ES-I3 (cell line): ENCODE measurements at regions not wholly inside any gene's neighbourhood (a gene's known extent, or its start where the extent isn't known, plus 50 kb on each side); places are given as distances from the start of the nearest gene placed in this dataset.

Source experiments
- H3K36me3 ChIP-seq: 2 replicates; pipeline ENCODE4 v1.6.1; 2013; ENCODE audit warnings: mild to moderate bottlenecking, low read length, control low read depth, moderate library complexity; ENCODE audit not compliant: insufficient read depth
- H3K4me1 ChIP-seq: 2 replicates; pipeline ENCODE4 v1.6.1; 2013; ENCODE audit warnings: mild to moderate bottlenecking, control low read depth, low read length; ENCODE audit not compliant: insufficient read depth
- H3K9ac ChIP-seq: 2 replicates; pipeline ENCODE4 v1.6.1; 2013; ENCODE audit warnings: low read depth, mild to moderate bottlenecking, low read length, moderate library complexity
- H3K9me3 ChIP-seq: 2 replicates; pipeline ENCODE4 v1.6.1; 2013; ENCODE audit warnings: mild to moderate bottlenecking, low read length, moderate library complexity; ENCODE audit not compliant: control insufficient read depth, insufficient read depth

GRCh38 chr18:37663446-37663845, 97.8 kb upstream of the CELF4 start:
- Histone ChIP-seq H3K9me3 (no peaks in the 10 kb centered on the region), H3K4me1 (peaks cover 5% of the 10 kb centered on the region), H3K36me3 (no peaks in the 10 kb centered on the region), H3K9ac (no peak overlapping the region)

- peaks cover 5% of the 10 kb centered on the region for H3K4me1 ChIP-seq
- no peak overlapping the region for H3K9ac ChIP-seq
- H3K9me3 ChIP-seq = no peaks in the 10 kb centered on the region
- H3K36me3 ChIP-seq = no peaks in the 10 kb centered on the region
Measured at GRCh38 chr18:37662546-37663339, 97.1 kb upstream of the CELF4 start.

DNA sequence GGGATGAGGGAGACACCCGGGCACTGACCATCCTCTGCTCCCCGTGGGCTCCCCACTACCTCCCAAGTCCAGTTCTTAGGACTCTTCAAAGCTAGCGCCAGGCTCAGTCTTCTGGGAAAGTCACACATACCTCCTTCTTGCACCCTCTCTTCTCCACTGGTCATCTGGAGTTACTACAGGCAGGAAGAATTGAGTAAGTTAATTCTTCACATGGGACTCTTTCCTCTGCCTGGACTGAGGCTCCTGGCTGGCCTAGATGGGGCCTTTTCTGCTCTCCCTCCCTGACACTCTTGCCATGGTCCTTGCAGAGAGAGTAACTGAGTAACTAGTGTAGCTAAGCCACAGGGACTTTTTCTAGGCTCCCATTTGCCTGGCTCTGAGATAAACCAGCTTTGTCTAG, 96.5 kb upstream of the CELF4 start:
- no peak overlapping the region for H3K9ac ChIP-seq
- no peaks in the 10 kb centered on the region for H3K36me3 ChIP-seq
- H3K9me3 ChIP-seq = no peaks in the 10 kb centered on the region
- H3K4me1 ChIP-seq = peaks cover 5% of the 10 kb centered on the region

DNA sequence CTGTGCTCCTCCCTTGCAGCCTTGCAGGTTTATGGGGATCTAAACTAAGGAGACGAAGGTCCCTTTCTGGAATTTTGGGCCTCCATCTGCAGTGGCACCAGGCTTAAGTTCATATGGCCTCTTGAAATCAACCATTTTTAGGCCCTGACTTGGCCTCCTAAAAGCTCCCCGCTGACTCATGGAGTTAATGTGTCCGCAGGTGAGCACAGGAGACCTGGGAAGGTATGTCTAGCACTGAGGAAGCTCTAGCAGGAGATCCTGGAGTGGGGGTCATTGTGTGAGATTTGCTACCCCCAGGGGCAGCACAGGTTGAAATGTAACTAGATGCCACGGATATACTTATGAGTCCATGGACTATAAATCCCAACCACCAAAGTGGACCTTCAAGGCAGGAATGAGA, 95.9 kb upstream of the CELF4 start:
- Histone ChIP-seq H3K4me1 (peaks cover 5% of the 10 kb centered on the region), H3K9me3 (no peaks in the 10 kb centered on the region), H3K9ac (no peak overlapping the region), H3K36me3 (no peaks in the 10 kb centered on the region)

- H3K9ac ChIP-seq = no peak overlapping the region
- no peaks in the 10 kb centered on the region for H3K36me3 ChIP-seq
- peaks cover 5% of the 10 kb centered on the region for H3K4me1 ChIP-seq
- H3K9me3 ChIP-seq = no peaks in the 10 kb centered on the region
Measured at GRCh38 chr18:37661061-37661460, 95.5 kb upstream of the CELF4 start.

- Histone ChIP-seq H3K9me3 (no peaks in the 10 kb centered on the region), H3K9ac (no peak overlapping the region), H3K36me3 (no peaks in the 10 kb centered on the region), H3K4me1 (peaks cover 5% of the 10 kb centered on the region)
Measured at GRCh38 chr18:37660658-37661057, 95.1 kb upstream of the CELF4 start.

DNA sequence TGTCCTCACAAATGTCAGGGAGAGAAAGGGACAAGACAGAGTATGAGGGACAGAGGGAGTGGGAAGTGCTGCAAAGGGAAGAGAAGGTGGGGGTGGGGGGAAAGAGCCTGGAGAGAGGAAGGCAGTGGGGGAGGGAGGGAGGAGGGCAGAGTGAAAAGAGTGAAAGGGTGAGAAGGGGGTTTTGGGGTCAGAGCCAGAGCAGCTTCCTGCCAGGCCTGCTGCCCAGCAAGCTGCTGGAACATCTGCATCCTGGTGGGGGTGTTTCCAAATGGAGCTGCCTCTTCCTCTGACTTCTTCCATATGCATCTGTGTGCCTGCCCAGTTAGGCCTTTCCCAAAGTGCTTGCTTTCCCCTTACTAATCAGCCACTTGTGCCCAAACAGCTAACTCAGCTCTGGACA, 94.3 kb upstream of the CELF4 start:
- Histone ChIP-seq H3K9ac (no peak overlapping the region), H3K9me3 (no peaks in the 10 kb centered on the region), H3K36me3 (no peaks in the 10 kb centered on the region), H3K4me1 (peaks cover 5% of the 10 kb centered on the region)

DNA sequence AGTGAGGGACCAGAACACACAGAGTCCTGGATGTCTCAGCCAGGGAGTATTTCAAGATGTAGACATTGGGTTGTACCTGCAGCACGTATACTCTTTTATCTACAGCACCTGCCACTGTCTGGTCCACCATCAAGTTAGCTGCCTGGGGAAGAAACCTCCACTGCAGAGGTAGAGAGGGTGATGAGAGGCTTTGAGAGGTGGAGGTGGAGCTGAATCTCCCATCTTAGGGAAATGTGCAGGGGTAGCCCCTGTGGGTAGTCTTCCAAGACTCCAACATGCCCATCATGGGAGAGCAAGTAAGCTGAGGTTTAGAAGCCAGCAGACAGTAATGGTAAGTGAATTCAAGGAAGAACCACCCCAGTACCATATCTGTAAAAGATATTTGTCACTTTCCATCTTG, 93.3 kb upstream of the CELF4 start:
- H3K9ac ChIP-seq = no peak overlapping the region
- no peaks in the 10 kb centered on the region for H3K9me3 ChIP-seq
- no peaks in the 10 kb centered on the region for H3K36me3 ChIP-seq
- H3K4me1 ChIP-seq = peaks cover 9% of the 10 kb centered on the region

GRCh38 chr18:37657493-37657892, 91.9 kb upstream of the CELF4 start:
- Histone ChIP-seq H3K9me3 (no peaks in the 10 kb centered on the region), H3K9ac (no peak overlapping the region), H3K36me3 (no peaks in the 10 kb centered on the region), H3K4me1 (peaks cover 11% of the 10 kb centered on the region)

DNA sequence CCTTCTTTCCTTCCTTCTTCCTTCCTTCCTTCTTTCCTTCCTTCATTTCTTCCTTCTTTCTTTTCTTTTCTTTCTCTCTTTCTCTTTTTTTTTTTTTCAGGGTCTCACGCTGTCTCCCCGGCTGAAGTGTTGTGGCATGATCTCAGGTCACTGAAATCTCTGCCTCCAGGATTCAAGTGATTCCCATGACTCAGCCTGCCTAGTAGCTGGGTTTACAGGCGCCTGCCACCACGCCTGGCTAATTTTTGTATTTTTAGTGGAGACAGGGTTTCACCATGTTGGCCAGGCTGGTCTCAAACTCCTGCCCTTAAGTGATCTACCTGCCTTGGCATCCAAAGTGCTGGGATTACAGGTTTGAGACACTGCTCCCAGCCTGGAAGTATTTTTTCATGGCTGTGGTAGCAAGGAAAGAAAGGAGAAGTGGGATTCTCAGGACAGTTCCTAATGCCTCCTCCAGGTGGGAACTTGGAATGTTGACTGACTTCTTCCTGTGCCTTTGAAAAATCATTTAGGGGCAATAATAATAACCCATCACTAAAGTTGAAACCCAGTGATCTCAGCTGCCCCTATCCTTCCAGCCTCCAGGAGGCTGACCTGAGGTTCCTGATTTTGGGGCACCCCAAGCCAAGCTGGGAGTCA, 89.3 kb upstream of the CELF4 start:
- H3K9ac ChIP-seq = no peak overlapping the region
- H3K4me1 ChIP-seq = peaks cover 11% of the 10 kb centered on the region; the same call in 1 of the 2 replicates
- H3K36me3 ChIP-seq = no peaks in the 10 kb centered on the region
- no peaks in the 10 kb centered on the region for H3K9me3 ChIP-seq

DNA sequence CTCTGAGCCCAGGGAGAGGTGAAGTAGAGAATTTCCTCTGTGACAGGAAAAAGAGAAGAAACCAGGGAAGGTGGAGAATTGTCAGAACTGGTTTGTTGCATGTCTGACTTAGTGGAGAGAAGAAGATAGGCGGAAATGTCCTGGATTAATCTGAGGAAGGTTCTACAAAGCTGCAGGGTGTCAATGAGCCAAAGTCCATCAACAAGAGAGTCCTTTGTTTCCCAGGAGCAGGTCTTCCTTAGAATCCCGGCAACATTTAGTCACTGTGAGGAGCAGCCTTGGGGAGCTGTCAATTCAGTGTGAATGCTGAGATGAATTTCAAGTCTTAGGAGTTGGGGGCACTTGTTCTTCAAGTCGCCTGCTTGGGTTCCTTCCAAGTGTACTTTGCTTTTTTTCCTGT, 88.4 kb upstream of the CELF4 start:
- no peak overlapping the region for H3K9ac ChIP-seq
- no peaks in the 10 kb centered on the region for H3K36me3 ChIP-seq
- H3K4me1 ChIP-seq = peaks cover 6% of the 10 kb centered on the region; the same call in 1 of the 2 replicates
- H3K9me3 ChIP-seq = no peaks in the 10 kb centered on the region

GRCh38 chr18:37653618-37654017, 88.0 kb upstream of the CELF4 start:
- no peaks in the 10 kb centered on the region for H3K9me3 ChIP-seq
- no peaks in the 10 kb centered on the region for H3K36me3 ChIP-seq
- peaks cover 6% of the 10 kb centered on the region; the same call in 1 of the 2 replicates for H3K4me1 ChIP-seq
- H3K9ac ChIP-seq = no peak overlapping the region

DNA sequence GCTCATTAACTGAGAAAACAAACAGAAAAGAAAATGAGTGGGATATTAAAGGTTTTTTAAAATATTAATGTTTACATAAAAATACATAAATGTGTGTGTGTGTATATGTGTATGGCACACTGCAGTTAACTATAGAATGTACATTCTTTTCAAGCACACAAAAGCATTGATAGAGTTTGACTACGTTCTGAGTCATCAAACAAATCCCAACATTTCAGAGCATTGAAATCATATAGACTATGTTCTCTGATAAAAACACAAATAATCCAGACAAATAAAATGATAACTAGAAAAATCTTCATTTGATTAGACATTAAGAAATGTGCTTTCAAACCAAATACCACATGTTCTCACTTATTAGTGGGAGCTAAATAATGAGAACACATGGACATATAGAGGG, 84.3 kb upstream of the CELF4 start:
- Histone ChIP-seq H3K9ac (no peak overlapping the region), H3K36me3 (no peaks in the 10 kb centered on the region), H3K4me1 (peaks cover 6% of the 10 kb centered on the region; the same call in 1 of the 2 replicates), H3K9me3 (peaks cover 2% of the 10 kb centered on the region; the same call in 1 of the 2 replicates)

DNA sequence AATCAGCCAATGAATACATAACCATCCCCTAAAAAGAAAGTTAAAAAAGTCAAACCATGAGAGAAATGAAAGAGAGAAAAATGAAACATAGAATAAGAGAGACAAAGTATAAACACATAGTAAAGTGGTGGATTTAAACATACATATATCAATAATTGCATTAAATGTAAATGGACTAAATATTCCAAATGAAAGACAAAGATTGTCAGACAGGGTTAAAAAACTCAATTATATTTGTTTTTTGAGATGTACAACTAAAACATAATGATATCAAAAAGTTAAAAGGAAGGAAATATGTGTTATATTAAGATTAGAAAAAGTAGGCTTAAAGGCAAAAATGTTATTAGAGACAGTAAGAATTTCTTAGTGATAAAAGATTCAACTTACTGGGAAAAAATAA, 83.8 kb upstream of the CELF4 start:
- H3K9ac ChIP-seq = no peak overlapping the region

GRCh38 chr18:37641573-37641972, 76.0 kb upstream of the CELF4 start:
- Histone ChIP-seq H3K4me1 (peaks cover 19% of the 10 kb centered on the region), H3K9ac (no peak overlapping the region), H3K9me3 (peaks cover 2% of the 10 kb centered on the region; the same call in 1 of the 2 replicates), H3K36me3 (no peaks in the 10 kb centered on the region)

More for the DNA sequence above, 83.8 kb upstream of the CELF4 start:
- H3K36me3 ChIP-seq = no peaks in the 10 kb centered on the region
- H3K9me3 ChIP-seq = peaks cover 2% of the 10 kb centered on the region; the same call in 1 of the 2 replicates
- H3K4me1 ChIP-seq = peaks cover 6% of the 10 kb centered on the region; the same call in 1 of the 2 replicates
